ENCODE measurements at regions not wholly inside any gene's neighbourhood (a gene's known extent, or its start where the extent isn't known, plus 50 kb on each side); places are given as distances from the start of the nearest gene placed in this dataset.

DNA sequence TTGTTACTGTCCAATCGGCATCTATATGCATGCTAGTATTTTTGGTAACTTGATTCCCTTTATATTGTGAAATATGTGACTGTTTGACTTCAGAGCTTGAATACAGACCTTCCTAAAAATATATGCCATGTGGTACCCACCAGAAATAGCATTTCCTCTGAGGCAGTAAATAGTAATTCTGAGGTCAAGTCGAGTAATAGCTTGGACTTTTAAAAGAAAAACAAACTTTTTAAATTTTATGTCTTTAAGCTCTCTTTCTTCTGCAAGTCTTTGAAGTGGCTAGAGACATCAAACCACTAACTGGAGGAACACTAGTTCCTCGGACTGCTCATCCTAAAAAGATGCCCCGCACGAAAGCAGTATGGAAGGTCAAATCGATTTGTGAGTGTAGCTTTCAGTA, 396.8 kb upstream of the SLC14A2 start:
- DNase-seq: no peak
- Histone ChIP-seq H3K36me3 (ENCODE audit: insufficient read depth, low read length) (no peaks in the 10 kb centered on the region), H3K27me3 (ENCODE audit: low read length) (no peaks in the 10 kb centered on the region), H3K4me1 (ENCODE audit: low read length) (no peaks in the 10 kb centered on the region), H3K4me2 (ENCODE audit: low read depth, low read length, poor library complexity, severe bottlenecking) (no peak overlapping the region), H3K9me3 (ENCODE audit: low read length) (no peaks in the 10 kb centered on the region), H2AFZ (ENCODE audit: low read length) (no peak overlapping the region), H3K79me2 (ENCODE audit: low read length) (no peaks in the 10 kb centered on the region), H3K4me3 (ENCODE audit: low read length) (no peak overlapping the region), H3K27ac (ENCODE audit: low read length) (no peak overlapping the region), H3K9ac (ENCODE audit: low read length) (no peak overlapping the region), H3K9me2 (replicated peaks; ENCODE audit: insufficient read depth, low read length) (no peaks in the 10 kb centered on the region), H4K20me1 (ENCODE audit: insufficient read depth, low read depth, low read length) (no peaks in the 10 kb centered on the region)

DNA sequence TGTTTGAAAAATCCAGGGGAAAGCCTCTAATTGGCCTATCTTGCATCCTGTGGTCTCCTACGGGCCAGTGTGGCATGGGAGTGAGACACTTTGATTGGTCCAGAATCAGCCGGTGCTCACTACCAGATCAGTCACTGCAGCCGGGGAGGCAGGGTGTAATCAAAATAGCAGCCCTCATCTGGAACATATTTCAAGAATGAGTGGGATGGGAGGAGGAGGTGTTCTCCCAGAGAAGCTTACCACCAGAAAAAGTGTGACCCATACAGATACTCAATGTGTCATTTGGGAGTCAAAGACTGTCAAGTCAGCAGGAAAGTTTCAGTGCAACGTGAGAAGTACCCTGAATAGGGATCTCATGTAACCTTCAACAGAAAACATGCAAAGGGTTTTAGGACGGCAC, 393.9 kb upstream of the SLC14A2 start:
- Histone ChIP-seq H3K27ac (ENCODE audit: low read length) (no peak overlapping the region), H3K4me3 (ENCODE audit: low read length) (no peak overlapping the region), H2AFZ (ENCODE audit: low read length) (no peak overlapping the region), H3K79me2 (ENCODE audit: low read length) (no peaks in the 10 kb centered on the region), H4K20me1 (ENCODE audit: insufficient read depth, low read depth, low read length) (no peaks in the 10 kb centered on the region), H3K9me3 (ENCODE audit: low read length) (no peaks in the 10 kb centered on the region), H3K4me2 (ENCODE audit: low read depth, low read length, poor library complexity, severe bottlenecking) (no peak overlapping the region), H3K9ac (ENCODE audit: low read length) (no peak overlapping the region), H3K27me3 (ENCODE audit: low read length) (no peaks in the 10 kb centered on the region), H3K9me2 (replicated peaks; ENCODE audit: insufficient read depth, low read length) (no peaks in the 10 kb centered on the region), H3K36me3 (ENCODE audit: insufficient read depth, low read length) (no peaks in the 10 kb centered on the region), H3K4me1 (ENCODE audit: low read length) (no peaks in the 10 kb centered on the region)
- no peak for DNase-seq

DNA sequence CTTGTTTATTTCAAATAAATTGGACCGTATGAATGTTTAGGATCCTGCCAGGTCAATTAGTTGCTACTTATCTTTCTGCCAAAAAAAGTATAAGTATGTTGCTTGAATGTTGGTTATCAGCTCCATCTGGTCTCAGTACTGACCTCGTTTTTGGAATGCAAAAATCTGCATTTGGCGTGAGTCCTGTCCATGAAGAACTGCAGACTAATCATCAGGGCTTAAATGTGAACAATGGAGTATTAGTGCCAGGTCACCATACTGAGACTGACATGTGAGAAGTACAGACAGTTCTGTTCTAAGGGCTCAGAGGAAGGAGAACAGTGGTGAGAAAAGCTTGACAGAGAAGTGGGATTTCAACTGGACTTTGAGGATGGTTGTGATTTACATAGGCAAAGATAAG, 393.1 kb upstream of the SLC14A2 start:
- Histone ChIP-seq H2AFZ (ENCODE audit: low read length) (no peak overlapping the region), H3K4me2 (ENCODE audit: low read depth, low read length, poor library complexity, severe bottlenecking) (no peak overlapping the region), H3K27me3 (ENCODE audit: low read length) (no peaks in the 10 kb centered on the region), H4K20me1 (ENCODE audit: insufficient read depth, low read depth, low read length) (no peaks in the 10 kb centered on the region), H3K27ac (ENCODE audit: low read length) (no peak overlapping the region), H3K4me1 (ENCODE audit: low read length) (no peaks in the 10 kb centered on the region), H3K9me2 (replicated peaks; ENCODE audit: insufficient read depth, low read length) (no peaks in the 10 kb centered on the region), H3K79me2 (ENCODE audit: low read length) (no peaks in the 10 kb centered on the region), H3K36me3 (ENCODE audit: insufficient read depth, low read length) (no peaks in the 10 kb centered on the region), H3K9me3 (ENCODE audit: low read length) (no peaks in the 10 kb centered on the region), H3K4me3 (ENCODE audit: low read length) (no peak overlapping the region), H3K9ac (ENCODE audit: low read length) (no peak overlapping the region)
- no peak for DNase-seq

DNA sequence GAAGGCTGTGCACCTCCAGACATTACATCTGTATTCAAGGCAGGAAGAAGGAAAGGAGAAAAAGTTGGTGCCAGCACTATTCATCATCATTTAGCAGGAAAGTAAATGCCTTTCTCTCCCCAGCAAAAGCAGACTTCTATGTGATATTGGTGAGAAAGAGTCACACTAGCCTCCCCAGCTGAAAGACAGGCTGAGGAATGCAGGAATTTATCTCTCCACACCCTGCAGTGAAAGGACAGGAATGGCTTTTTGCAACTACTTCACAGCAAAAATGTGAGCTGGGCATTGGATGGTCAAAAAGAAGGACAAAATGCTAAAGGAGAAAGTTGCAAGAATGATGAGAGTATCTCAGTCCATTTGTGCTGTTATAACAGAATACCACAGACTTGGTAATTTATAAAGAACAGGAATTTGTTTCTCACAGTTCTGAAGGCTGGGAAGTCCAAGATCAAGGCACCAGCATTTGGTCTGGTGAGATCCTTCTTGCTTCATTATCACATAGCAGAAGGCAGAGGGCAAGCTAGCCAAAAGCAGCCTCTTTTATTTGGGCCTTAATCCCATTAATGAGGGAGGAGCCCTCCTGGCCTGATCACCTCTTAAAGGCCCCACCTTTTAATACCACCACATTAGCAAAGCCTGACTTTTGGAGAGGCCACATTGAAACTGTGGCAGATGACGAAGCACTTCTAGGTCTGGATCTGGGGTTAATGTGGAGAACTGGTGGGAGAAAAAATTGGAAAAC, 388.1 kb upstream of the SLC14A2 start:
- DNase-seq: no peak
- Histone ChIP-seq H3K27me3 (ENCODE audit: low read length) (no peaks in the 10 kb centered on the region), H3K27ac (ENCODE audit: low read length) (no peak overlapping the region), H3K9me3 (ENCODE audit: low read length) (no peaks in the 10 kb centered on the region), H3K36me3 (ENCODE audit: insufficient read depth, low read length) (no peaks in the 10 kb centered on the region), H3K9me2 (replicated peaks; ENCODE audit: insufficient read depth, low read length) (no peaks in the 10 kb centered on the region), H2AFZ (ENCODE audit: low read length) (no peak overlapping the region), H3K79me2 (ENCODE audit: low read length) (no peaks in the 10 kb centered on the region), H3K9ac (ENCODE audit: low read length) (no peak overlapping the region), H3K4me2 (ENCODE audit: low read depth, low read length, poor library complexity, severe bottlenecking) (no peak overlapping the region), H4K20me1 (ENCODE audit: insufficient read depth, low read depth, low read length) (no peaks in the 10 kb centered on the region), H3K4me1 (ENCODE audit: low read length) (no peaks in the 10 kb centered on the region), H3K4me3 (ENCODE audit: low read length) (no peak overlapping the region)

DNA sequence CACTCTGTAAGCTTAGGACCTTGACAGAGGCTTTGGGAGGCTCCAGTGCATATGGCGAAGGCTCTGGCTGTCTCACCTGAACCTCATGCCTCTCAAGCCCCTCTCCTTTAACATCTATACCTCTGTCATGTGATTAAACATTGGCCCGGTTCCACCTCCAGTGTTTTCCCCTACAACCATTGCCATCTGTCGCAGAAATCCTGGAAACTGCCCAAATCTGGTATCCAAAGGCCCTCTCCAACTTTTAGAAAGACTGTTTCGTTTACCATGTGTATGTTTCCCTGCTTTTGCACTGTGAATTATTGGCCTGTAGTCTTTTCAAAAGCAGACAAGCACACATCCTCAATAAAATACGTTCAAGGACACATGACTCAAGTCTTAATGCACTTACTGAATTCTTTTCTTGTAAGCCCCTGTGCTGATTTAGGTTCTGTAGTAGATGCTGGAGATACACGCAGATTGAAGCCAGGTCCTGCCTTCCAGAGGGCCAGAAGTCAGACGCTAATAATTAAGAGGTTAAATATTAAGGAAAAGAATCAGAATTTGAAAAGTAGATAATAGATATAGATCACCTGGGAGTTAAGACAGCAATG, 386.4 kb upstream of the SLC14A2 start:
- no peak overlapping the region for H2AFZ ChIP-seq (ENCODE audit: low read length)
- no peaks in the 10 kb centered on the region for H3K79me2 ChIP-seq (ENCODE audit: low read length)
- H3K36me3 ChIP-seq (ENCODE audit: insufficient read depth, low read length): no peaks in the 10 kb centered on the region
- no peaks in the 10 kb centered on the region for H3K4me1 ChIP-seq (ENCODE audit: low read length)
- H3K27me3 ChIP-seq (ENCODE audit: low read length): no peaks in the 10 kb centered on the region
- no peaks in the 10 kb centered on the region for H4K20me1 ChIP-seq (ENCODE audit: insufficient read depth, low read depth, low read length)
- no peak overlapping the region for H3K4me3 ChIP-seq (ENCODE audit: low read length)
- H3K4me2 ChIP-seq (ENCODE audit: low read depth, low read length, poor library complexity, severe bottlenecking): no peak overlapping the region
- H3K9me3 ChIP-seq (ENCODE audit: low read length): no peaks in the 10 kb centered on the region
- no peaks in the 10 kb centered on the region for H3K9me2 ChIP-seq (replicated peaks; ENCODE audit: insufficient read depth, low read length)
- no peak overlapping the region for H3K27ac ChIP-seq (ENCODE audit: low read length)
- DNase-seq: no peak
- no peak overlapping the region for H3K9ac ChIP-seq (ENCODE audit: low read length)

DNA sequence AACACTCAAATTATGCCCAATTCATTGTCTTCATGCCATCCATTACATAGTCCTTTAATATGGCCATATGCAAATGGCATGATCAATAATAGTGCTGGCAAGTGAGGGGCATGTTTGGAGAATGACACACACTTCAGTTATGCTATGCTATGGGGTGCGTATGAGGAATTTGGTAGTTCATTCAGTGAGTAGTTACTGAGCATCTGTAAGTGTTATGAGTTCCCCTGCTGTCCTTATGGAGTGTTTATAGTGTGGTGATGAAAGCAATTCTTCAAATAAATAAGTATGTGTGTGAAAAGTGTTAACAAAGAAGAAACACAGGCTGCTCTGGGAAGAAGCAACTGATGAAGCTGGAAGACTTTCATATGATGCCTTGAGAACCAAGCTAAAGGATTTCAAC, 383.7 kb upstream of the SLC14A2 start:
- no peaks in the 10 kb centered on the region for H3K9me2 ChIP-seq (replicated peaks; ENCODE audit: insufficient read depth, low read length)
- no peaks in the 10 kb centered on the region for H3K79me2 ChIP-seq (ENCODE audit: low read length)
- no peaks in the 10 kb centered on the region for H3K27me3 ChIP-seq (ENCODE audit: low read length)
- H3K4me2 ChIP-seq (ENCODE audit: low read depth, low read length, poor library complexity, severe bottlenecking): no peak overlapping the region
- H3K9ac ChIP-seq (ENCODE audit: low read length): no peak overlapping the region
- no peaks in the 10 kb centered on the region for H3K36me3 ChIP-seq (ENCODE audit: insufficient read depth, low read length)
- no peaks in the 10 kb centered on the region for H3K9me3 ChIP-seq (ENCODE audit: low read length)
- H3K4me3 ChIP-seq (ENCODE audit: low read length): no peak overlapping the region
- no peaks in the 10 kb centered on the region for H4K20me1 ChIP-seq (ENCODE audit: insufficient read depth, low read depth, low read length)
- no peak overlapping the region for H3K27ac ChIP-seq (ENCODE audit: low read length)
- no peak for DNase-seq
- no peak overlapping the region for H2AFZ ChIP-seq (ENCODE audit: low read length)
- H3K4me1 ChIP-seq (ENCODE audit: low read length): no peaks in the 10 kb centered on the region

DNA sequence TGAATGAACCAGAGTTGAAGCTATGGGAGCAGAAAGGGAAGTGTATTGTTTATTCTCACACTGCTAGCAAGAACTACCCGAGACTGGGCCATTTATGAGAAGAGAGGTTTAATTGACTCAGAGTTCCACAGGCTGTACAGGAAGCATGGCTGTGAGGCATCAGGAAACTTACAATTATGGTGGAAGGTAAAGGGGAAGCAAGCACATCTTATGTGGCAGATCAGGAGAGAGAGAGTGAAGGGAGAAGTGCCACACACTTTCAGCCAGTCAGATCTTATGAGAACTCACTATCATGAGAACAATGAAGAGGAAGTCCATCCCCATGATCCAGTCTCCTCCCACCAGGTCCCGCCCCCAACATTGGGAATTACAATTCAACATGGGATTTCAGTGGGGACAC, 383.2 kb upstream of the SLC14A2 start:
- Histone ChIP-seq H3K79me2 (ENCODE audit: low read length) (no peaks in the 10 kb centered on the region), H3K4me1 (ENCODE audit: low read length) (no peaks in the 10 kb centered on the region), H3K9me2 (replicated peaks; ENCODE audit: insufficient read depth, low read length) (no peaks in the 10 kb centered on the region), H4K20me1 (ENCODE audit: insufficient read depth, low read depth, low read length) (no peaks in the 10 kb centered on the region), H2AFZ (ENCODE audit: low read length) (no peak overlapping the region), H3K27me3 (ENCODE audit: low read length) (no peaks in the 10 kb centered on the region), H3K4me3 (ENCODE audit: low read length) (no peak overlapping the region), H3K36me3 (ENCODE audit: insufficient read depth, low read length) (no peaks in the 10 kb centered on the region), H3K9me3 (ENCODE audit: low read length) (no peaks in the 10 kb centered on the region), H3K4me2 (ENCODE audit: low read depth, low read length, poor library complexity, severe bottlenecking) (no peak overlapping the region), H3K9ac (ENCODE audit: low read length) (no peak overlapping the region), H3K27ac (ENCODE audit: low read length) (no peak overlapping the region)
- DNase-seq: no peak

DNA sequence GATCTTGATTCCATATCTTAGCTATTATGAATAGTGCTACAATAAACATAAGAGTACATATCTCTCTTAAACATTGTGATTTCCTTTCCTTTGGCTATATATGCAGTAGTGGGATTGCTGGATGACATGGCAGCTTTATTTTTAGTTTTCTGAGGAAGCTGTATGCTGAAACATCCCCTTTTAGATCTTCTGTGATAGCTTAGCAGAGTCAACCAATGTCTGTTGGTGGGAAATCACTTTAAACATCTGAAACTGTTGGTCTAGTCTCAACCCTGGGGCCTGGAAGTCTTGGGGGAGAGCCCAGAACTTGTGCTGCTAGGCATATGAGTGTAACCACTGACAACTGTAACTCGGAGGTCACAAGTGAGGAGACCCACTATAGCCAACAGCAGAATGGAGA, 378.6 kb upstream of the SLC14A2 start:
- no peak overlapping the region for H3K4me2 ChIP-seq (ENCODE audit: low read depth, low read length, poor library complexity, severe bottlenecking)
- H3K9ac ChIP-seq (ENCODE audit: low read length): no peak overlapping the region
- H3K27ac ChIP-seq (ENCODE audit: low read length): no peak overlapping the region
- H3K36me3 ChIP-seq (ENCODE audit: insufficient read depth, low read length): no peaks in the 10 kb centered on the region
- H4K20me1 ChIP-seq (ENCODE audit: insufficient read depth, low read depth, low read length): no peaks in the 10 kb centered on the region
- H3K4me1 ChIP-seq (ENCODE audit: low read length): no peaks in the 10 kb centered on the region
- H3K4me3 ChIP-seq (ENCODE audit: low read length): no peak overlapping the region
- no peaks in the 10 kb centered on the region for H3K27me3 ChIP-seq (ENCODE audit: low read length)
- H2AFZ ChIP-seq (ENCODE audit: low read length): no peak overlapping the region
- no peak for DNase-seq
- H3K79me2 ChIP-seq (ENCODE audit: low read length): no peaks in the 10 kb centered on the region
- H3K9me2 ChIP-seq (replicated peaks; ENCODE audit: insufficient read depth, low read length): no peaks in the 10 kb centered on the region
- no peaks in the 10 kb centered on the region for H3K9me3 ChIP-seq (ENCODE audit: low read length)

All from Karpas-422 (cell line).